HG03060 (cell line): ENCODE measurements at regions not wholly inside any gene's neighbourhood (a gene's known extent, or its start where the extent isn't known, plus 50 kb on each side); places are given as distances from the start of the nearest gene placed in this dataset.
"Not testable (repeated sequence)": the region's sequence is repeated elsewhere in the genome, so short reads cannot be mapped to it uniquely, and the experiment has no call there.

ENCODE experiments used
- ATAC-seq: cut with Tn5 transposase; IDR thresholded peaks from one replicate; pipeline ENCODE4 v1.9.1; 2021; ENCODE audit warnings: low read depth, moderate number of reproducible peaks; ENCODE audit not compliant: unreplicated experiment

- ATAC-seq: no peak
These were observed 197.5 kb upstream of the FN1 start for GRCh38 chr2:215633360-215633759.

GRCh38 chr2:215631696-215632095 lies 195.8 kb upstream of the FN1 start:
- no peak for ATAC-seq

GRCh38 chr2:215630796-215631195 lies 194.9 kb upstream of the FN1 start:
- ATAC-seq: not testable (repeated sequence)

- ATAC-seq: no peak
These were observed 191.9 kb upstream of the FN1 start for GRCh38 chr2:215627771-215628170.

GRCh38 chr2:215626812-215627281 lies 191.0 kb upstream of the FN1 start:
- ATAC-seq: no peak

GRCh38 chr2:215626063-215626462 lies 190.2 kb upstream of the FN1 start:
- no peak for ATAC-seq

GRCh38 chr2:215625207-215625606 lies 189.3 kb upstream of the FN1 start:
- no peak for ATAC-seq

GRCh38 chr2:215624423-215624829 lies 188.6 kb upstream of the FN1 start:
- no peak for ATAC-seq

- no peak for ATAC-seq
These were observed 187.0 kb upstream of the FN1 start for GRCh38 chr2:215622837-215623236.

- no peak for ATAC-seq
These were observed 185.5 kb upstream of the FN1 start for GRCh38 chr2:215621381-215621780.

GRCh38 chr2:215620528-215620927 lies 184.7 kb upstream of the FN1 start:
- no peak for ATAC-seq

GRCh38 chr2:215619989-215620388 lies 184.1 kb upstream of the FN1 start:
- no peak for ATAC-seq

- no peak for ATAC-seq
These were observed 183.4 kb upstream of the FN1 start for GRCh38 chr2:215619022-215619958.

- no peak for ATAC-seq
These were observed 182.3 kb upstream of the FN1 start for GRCh38 chr2:215618145-215618544.

- ATAC-seq: no peak
These were observed 181.4 kb upstream of the FN1 start for GRCh38 chr2:215617060-215617824.

- no peak for ATAC-seq
These were observed 179.9 kb upstream of the FN1 start for GRCh38 chr2:215615803-215616174.

- no peak for ATAC-seq
These were observed 179.4 kb upstream of the FN1 start for GRCh38 chr2:215615067-215615802.

GRCh38 chr2:215614296-215614695 lies 178.4 kb upstream of the FN1 start:
- ATAC-seq: no peak

- ATAC-seq: no peak
These were observed 178.0 kb upstream of the FN1 start for GRCh38 chr2:215613888-215614287.

GRCh38 chr2:215613280-215613679 lies 177.4 kb upstream of the FN1 start:
- no peak for ATAC-seq

GRCh38 chr2:215612786-215613185 lies 176.9 kb upstream of the FN1 start:
- no peak for ATAC-seq
